ENCODE measurements at regions not wholly inside any gene's neighbourhood (a gene's known extent, or its start where the extent isn't known, plus 50 kb on each side); places are given as distances from the start of the nearest gene placed in this dataset.
"Not testable (repeated sequence)": the region's sequence is repeated elsewhere in the genome, so short reads cannot be mapped to it uniquely, and the experiment has no call there.

DNA sequence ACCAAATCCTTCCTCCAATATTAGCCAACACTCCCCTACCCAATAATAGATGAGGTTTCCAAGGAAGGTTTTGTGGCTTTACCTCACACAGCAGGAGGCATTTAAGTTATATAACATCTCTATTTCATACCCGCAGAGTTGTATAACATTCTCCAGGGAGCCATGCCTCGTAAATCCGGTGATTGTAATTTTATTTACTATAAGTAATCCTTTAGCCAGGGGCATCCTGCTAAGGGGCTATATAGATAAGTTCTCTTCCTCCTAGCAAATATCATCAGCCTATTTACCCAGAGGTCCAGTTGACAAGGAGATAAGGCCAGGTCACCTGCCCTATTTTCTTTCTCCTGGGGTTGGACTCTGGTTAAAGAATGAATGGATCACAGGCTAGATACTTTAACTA is 2051.0 kb downstream of the EFNA5 start:
- H3K4me3 Mint-ChIP-seq (ENCODE audit: low read depth, unreplicated experiment), result no peak overlapping the region
- CTCF ChIA-PET, result no interaction called here
- intact Hi-C loops (cut with micrococcal nuclease; ENCODE audit: unreplicated experiment), result no loop called here
- TF ChIP-seq, protein P1, sequence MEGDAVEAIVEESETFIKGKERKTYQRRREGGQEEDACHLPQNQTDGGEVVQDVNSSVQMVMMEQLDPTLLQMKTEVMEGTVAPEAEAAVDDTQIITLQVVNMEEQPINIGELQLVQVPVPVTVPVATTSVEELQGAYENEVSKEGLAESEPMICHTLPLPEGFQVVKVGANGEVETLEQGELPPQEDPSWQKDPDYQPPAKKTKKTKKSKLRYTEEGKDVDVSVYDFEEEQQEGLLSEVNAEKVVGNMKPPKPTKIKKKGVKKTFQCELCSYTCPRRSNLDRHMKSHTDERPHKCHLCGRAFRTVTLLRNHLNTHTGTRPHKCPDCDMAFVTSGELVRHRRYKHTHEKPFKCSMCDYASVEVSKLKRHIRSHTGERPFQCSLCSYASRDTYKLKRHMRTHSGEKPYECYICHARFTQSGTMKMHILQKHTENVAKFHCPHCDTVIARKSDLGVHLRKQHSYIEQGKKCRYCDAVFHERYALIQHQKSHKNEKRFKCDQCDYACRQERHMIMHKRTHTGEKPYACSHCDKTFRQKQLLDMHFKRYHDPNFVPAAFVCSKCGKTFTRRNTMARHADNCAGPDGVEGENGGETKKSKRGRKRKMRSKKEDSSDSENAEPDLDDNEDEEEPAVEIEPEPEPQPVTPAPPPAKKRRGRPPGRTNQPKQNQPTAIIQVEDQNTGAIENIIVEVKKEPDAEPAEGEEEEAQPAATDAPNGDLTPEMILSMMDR (IDR thresholded peaks at IDR 0.05; ENCODE audit: unreplicated experiment), result no peak
- H3K27me3 Mint-ChIP-seq (ENCODE audit: unreplicated experiment), result no peaks in the 10 kb centered on the region
- H3K9me3 Mint-ChIP-seq (ENCODE audit: low read depth, unreplicated experiment), result no peaks in the 10 kb centered on the region
- no peaks in the 10 kb centered on the region for H3K36me3 Mint-ChIP-seq (ENCODE audit: insufficient read depth, unreplicated experiment)
- H3K27ac Mint-ChIP-seq (ENCODE audit: unreplicated experiment), result no peak overlapping the region
- no TSS peak for BruUV-seq (replicated peaks)
- H3K4me1 Mint-ChIP-seq (ENCODE audit: low read depth, unreplicated experiment), result no peaks in the 10 kb centered on the region
- no peak for DNase-seq

DNA sequence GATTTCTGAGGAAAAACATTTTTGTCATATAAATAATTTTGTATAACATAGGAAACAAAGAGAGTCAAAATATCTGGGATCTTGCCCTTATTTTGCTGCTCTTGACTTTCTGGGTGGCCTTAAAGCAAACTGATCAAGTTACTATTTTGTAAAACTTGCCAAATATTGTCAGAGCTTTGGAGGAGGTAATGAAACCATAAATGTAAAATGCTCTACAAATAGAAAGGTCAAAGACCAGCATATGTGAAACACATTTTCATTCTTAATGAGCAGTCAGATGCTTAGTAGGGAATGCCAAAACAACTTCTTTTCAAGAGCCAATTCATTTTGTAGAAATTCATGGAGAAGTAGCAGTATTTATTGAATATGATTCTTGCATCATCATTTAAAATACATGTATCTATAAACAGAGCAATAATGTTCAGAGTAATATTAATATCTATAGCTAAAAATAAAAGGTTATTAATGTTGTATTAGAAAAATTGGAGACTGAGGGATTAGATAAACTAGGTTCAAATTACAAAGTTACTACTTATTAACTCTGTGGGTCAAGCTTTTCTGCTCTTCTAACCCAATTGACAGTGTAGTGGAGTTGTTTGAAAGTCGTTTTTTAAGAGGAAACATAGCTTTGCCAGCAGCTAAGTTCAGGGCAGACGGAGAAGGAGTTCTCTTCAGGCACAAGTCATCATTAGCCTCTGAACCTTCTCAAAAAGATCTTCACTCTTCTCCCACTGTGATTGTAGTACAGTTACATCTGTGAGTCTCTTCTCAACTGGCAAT is 2053.1 kb downstream of the EFNA5 start:
- Mint-ChIP-seq H3K27ac (ENCODE audit: unreplicated experiment) (no peak overlapping the region), H3K9me3 (ENCODE audit: low read depth, unreplicated experiment) (no peaks in the 10 kb centered on the region), H3K4me1 (ENCODE audit: low read depth, unreplicated experiment) (no peaks in the 10 kb centered on the region), H3K27me3 (ENCODE audit: unreplicated experiment) (no peaks in the 10 kb centered on the region), H3K4me3 (ENCODE audit: low read depth, unreplicated experiment) (no peak overlapping the region), H3K36me3 (ENCODE audit: insufficient read depth, unreplicated experiment) (no peaks in the 10 kb centered on the region)
- no peak for DNase-seq
- intact Hi-C loops (cut with micrococcal nuclease; ENCODE audit: unreplicated experiment), result no loop called here
- CTCF ChIA-PET, result no interaction called here
- TF ChIP-seq, protein P1 (IDR thresholded peaks at IDR 0.05; ENCODE audit: unreplicated experiment), result no peak
- no TSS peak for BruUV-seq (replicated peaks)

DNA sequence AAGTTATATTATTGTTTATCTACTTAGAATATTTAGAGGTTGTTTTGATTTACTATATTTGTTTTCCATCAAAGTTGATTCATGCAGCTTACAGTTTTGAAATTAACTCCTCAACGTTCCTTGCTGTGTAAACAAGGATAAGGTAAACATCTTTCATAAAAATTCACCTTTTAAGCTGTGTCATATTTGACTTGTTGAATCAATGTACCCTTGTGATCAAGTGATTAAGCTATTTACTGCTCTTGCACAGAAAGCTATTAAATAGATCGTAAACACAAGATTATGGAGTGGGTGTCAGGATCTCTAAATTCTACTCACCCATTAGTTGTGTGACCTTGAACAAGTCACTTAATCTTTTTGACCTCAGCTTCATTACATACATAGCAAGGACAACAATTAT is 2054.0 kb upstream of the NUDT12 start:
- DNase-seq, result no peak
- no TSS peak for BruUV-seq (replicated peaks)
- intact Hi-C loops (cut with micrococcal nuclease; ENCODE audit: unreplicated experiment), result no loop called here
- H3K27me3 Mint-ChIP-seq (ENCODE audit: unreplicated experiment), result no peaks in the 10 kb centered on the region
- TF ChIP-seq, protein P1 (IDR thresholded peaks at IDR 0.05; ENCODE audit: unreplicated experiment), result no peak
- no peak overlapping the region for H3K4me3 Mint-ChIP-seq (ENCODE audit: low read depth, unreplicated experiment)
- H3K27ac Mint-ChIP-seq (ENCODE audit: unreplicated experiment), result no peak overlapping the region
- no peaks in the 10 kb centered on the region for H3K36me3 Mint-ChIP-seq (ENCODE audit: insufficient read depth, unreplicated experiment)
- CTCF ChIA-PET, result interaction anchor here (0.6 kb wide), 1 partner anchor 200 kb away, joined by 3 read pairs; no protein-coding TSS in a partner anchor
- H3K9me3 Mint-ChIP-seq (ENCODE audit: low read depth, unreplicated experiment), result no peaks in the 10 kb centered on the region
- no peaks in the 10 kb centered on the region for H3K4me1 Mint-ChIP-seq (ENCODE audit: low read depth, unreplicated experiment)

DNA sequence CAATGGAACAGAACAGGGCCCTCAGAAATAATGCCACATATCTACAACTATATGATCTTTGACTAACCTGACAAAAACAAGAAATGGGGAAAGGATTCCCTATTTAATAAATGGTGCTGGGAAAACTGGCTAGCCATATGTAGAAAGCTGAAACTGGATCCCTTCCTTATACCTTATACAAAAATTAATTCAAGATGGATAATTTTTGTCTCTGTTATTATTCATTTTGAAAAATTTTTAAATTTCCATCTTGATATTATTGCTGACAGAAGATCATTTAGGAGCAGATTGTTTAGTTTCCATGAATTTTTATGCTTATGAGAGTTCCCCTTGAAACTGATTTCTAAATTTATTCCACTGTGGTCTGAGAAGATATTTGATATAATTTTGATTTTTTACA is 2039.8 kb upstream of the NUDT12 start:
- BruUV-seq (replicated peaks); H3K36me3 Mint-ChIP-seq (ENCODE audit: insufficient read depth, unreplicated experiment); H3K4me1 Mint-ChIP-seq (ENCODE audit: low read depth, unreplicated experiment); H3K9me3 Mint-ChIP-seq (ENCODE audit: low read depth, unreplicated experiment); H3K4me3 Mint-ChIP-seq (ENCODE audit: low read depth, unreplicated experiment); H3K27ac Mint-ChIP-seq (ENCODE audit: unreplicated experiment); intact Hi-C loops (cut with micrococcal nuclease; ENCODE audit: unreplicated experiment); H3K27me3 Mint-ChIP-seq (ENCODE audit: unreplicated experiment); DNase-seq; CTCF ChIA-PET: not testable (repeated sequence)

Data from Calu3 (cell line).